ENCODE measurements at regions not wholly inside any gene's neighbourhood (a gene's known extent, or its start where the extent isn't known, plus 50 kb on each side); places are given as distances from the start of the nearest gene placed in this dataset.

DNA sequence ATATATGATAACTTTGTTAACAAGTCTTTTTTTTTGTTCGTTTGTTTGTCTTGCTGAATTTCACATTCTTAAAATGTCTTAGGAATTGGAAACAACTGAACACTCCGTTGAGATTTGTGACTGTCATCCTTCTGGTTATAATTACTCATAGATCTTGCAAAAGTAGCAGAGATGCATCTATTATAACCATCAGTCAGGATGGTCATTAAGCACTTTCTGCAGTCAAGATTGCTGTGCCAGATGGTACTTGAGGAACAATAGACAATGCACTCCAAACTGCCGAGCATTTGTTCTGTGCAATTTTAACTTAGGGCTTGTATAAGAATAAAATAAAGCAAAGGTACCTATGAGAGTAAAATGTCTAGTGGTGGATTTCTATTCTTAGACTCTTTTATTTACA lies 710.1 kb upstream of the KCND2 start:
- Histone ChIP-seq H3K36me3 (ENCODE audit: control insufficient read depth, insufficient read depth, low read length) (no peaks in the 10 kb centered on the region), H3K27me3 (ENCODE audit: control insufficient read depth, insufficient read depth, low read length) (no peaks in the 10 kb centered on the region)
- no peak for TF ChIP-seq CTCF (IDR thresholded peaks at IDR 0.05; ENCODE audit: insufficient read depth, low read length, poor library complexity, severe bottlenecking)

DNA sequence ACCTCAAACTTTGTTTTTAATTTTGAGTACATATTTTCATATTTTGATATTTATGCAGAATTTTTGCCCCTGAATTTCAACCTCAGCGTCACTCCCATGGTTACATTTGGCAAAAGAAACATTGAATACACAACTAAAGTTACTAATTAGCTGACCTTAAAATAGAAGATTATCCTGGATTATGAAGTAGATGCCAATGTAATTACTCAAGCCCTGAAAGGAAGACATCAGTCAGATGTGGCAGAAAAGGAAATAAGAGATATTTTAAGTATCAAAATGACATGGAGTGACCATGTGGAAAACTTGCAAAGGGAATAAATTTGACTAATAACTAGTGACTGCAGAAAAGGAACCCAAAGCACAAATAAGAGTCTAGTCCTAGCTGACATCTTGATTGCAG lies 701.3 kb upstream of the KCND2 start:
- no peaks in the 10 kb centered on the region for H3K27me3 ChIP-seq (ENCODE audit: control insufficient read depth, insufficient read depth, low read length)
- H3K36me3 ChIP-seq (ENCODE audit: control insufficient read depth, insufficient read depth, low read length) = no peaks in the 10 kb centered on the region
- no peak for DNase-seq (ENCODE audit: low read depth)
- H3K4me3 ChIP-seq (ENCODE audit: low read depth, low read length) = no peak overlapping the region
- TF ChIP-seq CTCF (IDR thresholded peaks at IDR 0.05; ENCODE audit: insufficient read depth, low read length, poor library complexity, severe bottlenecking) = no peak

More for the DNA sequence above, 710.1 kb upstream of the KCND2 start:
- H3K4me3 ChIP-seq (ENCODE audit: low read depth, low read length) = no peak overlapping the region
- DNase-seq (ENCODE audit: low read depth) = no peak

DNA sequence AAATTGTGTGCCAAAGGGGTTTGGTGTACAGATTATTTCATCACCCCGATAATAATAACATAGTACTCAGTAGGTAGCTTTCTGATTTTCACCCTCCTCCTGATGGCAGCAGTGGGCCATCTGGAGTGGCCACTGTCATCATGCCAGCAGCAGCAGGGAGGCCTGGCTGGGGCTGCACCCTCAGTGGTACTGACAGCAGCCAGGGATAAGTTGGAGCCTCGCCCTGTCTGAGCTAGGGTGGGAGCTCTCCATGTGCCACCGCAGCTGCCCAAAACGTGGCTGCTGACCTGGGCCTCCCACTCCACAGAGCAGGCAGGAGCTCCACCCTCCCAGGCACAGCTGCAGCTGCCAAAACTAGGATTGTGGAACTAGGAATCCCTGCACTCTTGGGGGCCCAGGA lies 700.8 kb upstream of the KCND2 start:
- no peak overlapping the region for H3K4me3 ChIP-seq (ENCODE audit: low read depth, low read length)
- no peak for DNase-seq (ENCODE audit: low read depth)
- no peaks in the 10 kb centered on the region for H3K36me3 ChIP-seq (ENCODE audit: control insufficient read depth, insufficient read depth, low read length)
- TF ChIP-seq CTCF (IDR thresholded peaks at IDR 0.05; ENCODE audit: insufficient read depth, low read length, poor library complexity, severe bottlenecking) = no peak
- no peaks in the 10 kb centered on the region for H3K27me3 ChIP-seq (ENCODE audit: control insufficient read depth, insufficient read depth, low read length)

GRCh38 chr7:119572541-119572940 lies 700.4 kb upstream of the KCND2 start:
- no peak overlapping the region for H3K4me3 ChIP-seq (ENCODE audit: low read depth, low read length)
- no peak for DNase-seq (ENCODE audit: low read depth)
- H3K36me3 ChIP-seq (ENCODE audit: control insufficient read depth, insufficient read depth, low read length) = no peaks in the 10 kb centered on the region
- TF ChIP-seq CTCF (IDR thresholded peaks at IDR 0.05; ENCODE audit: insufficient read depth, low read length, poor library complexity, severe bottlenecking) = no peak
- no peaks in the 10 kb centered on the region for H3K27me3 ChIP-seq (ENCODE audit: control insufficient read depth, insufficient read depth, low read length)

DNA sequence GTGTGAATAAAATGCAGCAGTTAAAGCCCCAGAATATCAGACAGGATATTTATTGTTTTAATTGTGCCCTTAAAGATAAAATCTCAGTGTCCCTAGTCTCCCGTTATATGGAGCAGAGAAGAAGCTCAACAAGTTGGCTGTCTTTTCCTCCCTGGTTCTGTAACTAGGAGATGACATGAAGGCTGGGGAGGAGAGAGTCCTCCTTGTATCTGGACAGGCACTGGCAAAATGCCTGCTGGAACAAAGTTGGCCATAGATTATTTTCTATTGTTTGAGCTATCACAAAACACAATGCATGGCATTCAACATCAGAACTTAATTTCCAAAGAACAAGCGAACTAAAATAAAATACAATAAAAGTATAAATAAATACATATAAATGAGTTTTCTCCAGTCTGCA lies 694.9 kb upstream of the KCND2 start:
- H3K36me3 ChIP-seq (ENCODE audit: control insufficient read depth, insufficient read depth, low read length) = no peaks in the 10 kb centered on the region
- no peak for DNase-seq (ENCODE audit: low read depth)
- no peak for TF ChIP-seq CTCF (IDR thresholded peaks at IDR 0.05; ENCODE audit: insufficient read depth, low read length, poor library complexity, severe bottlenecking)
- no peak overlapping the region for H3K4me3 ChIP-seq (ENCODE audit: low read depth, low read length)
- H3K27me3 ChIP-seq (ENCODE audit: control insufficient read depth, insufficient read depth, low read length) = no peaks in the 10 kb centered on the region

DNA sequence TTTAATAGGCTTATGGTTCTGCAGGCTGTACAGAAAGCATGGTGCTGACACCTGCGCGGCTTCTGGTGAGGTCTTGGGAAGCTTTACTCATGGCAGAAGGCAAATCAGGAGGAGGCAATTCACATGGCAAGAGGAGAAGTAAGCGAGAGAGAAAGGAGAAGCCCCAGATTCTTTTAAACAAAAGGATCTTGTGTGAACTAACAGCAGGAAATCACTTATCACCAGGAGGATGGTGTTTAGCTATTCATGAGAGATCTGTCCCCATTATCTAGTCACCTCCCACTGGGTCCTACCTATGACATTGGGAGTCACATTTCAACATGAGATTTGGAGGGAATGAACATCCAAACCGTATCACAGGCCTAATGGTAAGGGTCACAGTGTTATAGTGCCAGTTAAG lies 678.0 kb upstream of the KCND2 start:
- no peak overlapping the region for H3K4me3 ChIP-seq (ENCODE audit: low read depth, low read length)
- no peak for TF ChIP-seq CTCF (IDR thresholded peaks at IDR 0.05; ENCODE audit: insufficient read depth, low read length, poor library complexity, severe bottlenecking)
- H3K27me3 ChIP-seq (ENCODE audit: control insufficient read depth, insufficient read depth, low read length) = no peaks in the 10 kb centered on the region
- no peak for DNase-seq (ENCODE audit: low read depth)
- H3K36me3 ChIP-seq (ENCODE audit: control insufficient read depth, insufficient read depth, low read length) = no peaks in the 10 kb centered on the region
